ENCODE measurements at regions not wholly inside any gene's neighbourhood (a gene's known extent, or its start where the extent isn't known, plus 50 kb on each side); places are given as distances from the start of the nearest gene placed in this dataset.
"Not testable (repeated sequence)": the region's sequence is repeated elsewhere in the genome, so short reads cannot be mapped to it uniquely, and the experiment has no call there.

DNA sequence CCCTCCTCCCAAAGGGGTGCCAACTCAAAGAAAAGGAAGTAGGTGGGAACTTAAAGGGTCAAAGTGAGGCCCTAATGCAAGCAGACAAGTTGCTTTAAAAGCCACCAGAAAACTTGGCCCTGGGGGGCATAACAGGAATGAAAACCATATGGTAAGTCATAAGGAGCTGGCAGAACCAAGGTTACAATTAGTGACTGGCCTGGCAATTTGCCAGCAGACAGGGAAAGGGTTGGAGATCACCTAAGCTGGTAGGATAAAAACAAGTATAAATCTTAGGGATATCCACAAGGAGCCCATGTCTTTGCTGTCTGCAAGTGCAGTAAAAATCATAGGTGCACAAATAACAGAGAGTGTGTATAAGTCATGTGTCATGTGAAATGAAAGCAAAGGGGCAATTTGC lies 256.7 kb upstream of the LRRTM4 start:
- no peaks in the 10 kb centered on the region for H3K27me3 ChIP-seq (ENCODE audit: insufficient read depth, low read length)
- no peaks in the 10 kb centered on the region for H3K79me1 ChIP-seq (ENCODE audit: insufficient read depth, low read depth, low read length, poor library complexity, severe bottlenecking)
- H3K23me2 ChIP-seq (ENCODE audit: insufficient read length, low read depth, low read length, poor library complexity, severe bottlenecking): no peaks in the 10 kb centered on the region
- no peak overlapping the region for H4K91ac ChIP-seq (ENCODE audit: insufficient read length, low read depth, low read length)
- no peak overlapping the region for H2BK12ac ChIP-seq (ENCODE audit: insufficient read length, low read depth, low read length)
- H4K5ac ChIP-seq (ENCODE audit: insufficient read length, low read depth, low read length): no peak overlapping the region
- H3K79me2 ChIP-seq (ENCODE audit: insufficient read depth, low read length): no peaks in the 10 kb centered on the region
- no peak for DNase-seq
- H3K14ac ChIP-seq (ENCODE audit: insufficient read depth, low read length): no peak overlapping the region
- no peaks in the 10 kb centered on the region for H3K4me1 ChIP-seq (ENCODE audit: insufficient read depth, low read length)
- no peak overlapping the region for H3K9ac ChIP-seq (ENCODE audit: extremely low read depth, insufficient read length, low read length)
- H3K4me1 Mint-ChIP-seq: no peaks in the 10 kb centered on the region
- H2BK120ac ChIP-seq (ENCODE audit: low read depth, low read length, poor library complexity, severe bottlenecking): no peak overlapping the region
- no peak overlapping the region for H3K18ac ChIP-seq (ENCODE audit: insufficient read length, low read depth, low read length)
- H2AK5ac ChIP-seq (ENCODE audit: insufficient read length, low read length): no peak overlapping the region
- H3K27ac ChIP-seq (ENCODE audit: insufficient read length, low read depth, low read length): no peak overlapping the region
- H2BK20ac ChIP-seq (ENCODE audit: low read depth, low read length, poor library complexity, severe bottlenecking): no peak overlapping the region
- no peak overlapping the region for H2BK5ac ChIP-seq (ENCODE audit: insufficient read length, low read length)
- no peak overlapping the region for H3K23ac ChIP-seq (ENCODE audit: insufficient read length, low read depth, low read length)
- no peak overlapping the region for H3K27ac Mint-ChIP-seq
- no peak overlapping the region for H2AFZ ChIP-seq (ENCODE audit: low read length)
- H3K56ac ChIP-seq (ENCODE audit: insufficient read length, low read depth, low read length): no peak overlapping the region
- peaks cover 6 to 15% (median 8%) of the 10 kb centered on the region in 3 experiments for H3K36me3 Mint-ChIP-seq (ENCODE audit: insufficient read depth in 1 of 3, low read depth in 3 of 3)
- H3K9me3 ChIP-seq (ENCODE audit: control insufficient read depth, low read depth, low read length): no peaks in the 10 kb centered on the region
- peaks cover 20 to 31% of the 10 kb centered on the region in 2 experiments; a peak in 4 of 5 replicates for H3K9me3 Mint-ChIP-seq
- H2BK15ac ChIP-seq (ENCODE audit: low read depth, low read length): no peak overlapping the region
- H4K20me1 ChIP-seq (ENCODE audit: control insufficient read depth, insufficient read depth, insufficient read length): no peaks in the 10 kb centered on the region
- H3K4me3 Mint-ChIP-seq: no peak overlapping the region
- no peak overlapping the region for H3K4me2 ChIP-seq (ENCODE audit: insufficient read depth, insufficient read length, low read length)
- no peaks in the 10 kb centered on the region for H3K27me3 Mint-ChIP-seq (ENCODE audit: low read depth)
- H3K4ac ChIP-seq (ENCODE audit: low read depth, low read length): no peak overlapping the region
- TF ChIP-seq, protein P1, sequence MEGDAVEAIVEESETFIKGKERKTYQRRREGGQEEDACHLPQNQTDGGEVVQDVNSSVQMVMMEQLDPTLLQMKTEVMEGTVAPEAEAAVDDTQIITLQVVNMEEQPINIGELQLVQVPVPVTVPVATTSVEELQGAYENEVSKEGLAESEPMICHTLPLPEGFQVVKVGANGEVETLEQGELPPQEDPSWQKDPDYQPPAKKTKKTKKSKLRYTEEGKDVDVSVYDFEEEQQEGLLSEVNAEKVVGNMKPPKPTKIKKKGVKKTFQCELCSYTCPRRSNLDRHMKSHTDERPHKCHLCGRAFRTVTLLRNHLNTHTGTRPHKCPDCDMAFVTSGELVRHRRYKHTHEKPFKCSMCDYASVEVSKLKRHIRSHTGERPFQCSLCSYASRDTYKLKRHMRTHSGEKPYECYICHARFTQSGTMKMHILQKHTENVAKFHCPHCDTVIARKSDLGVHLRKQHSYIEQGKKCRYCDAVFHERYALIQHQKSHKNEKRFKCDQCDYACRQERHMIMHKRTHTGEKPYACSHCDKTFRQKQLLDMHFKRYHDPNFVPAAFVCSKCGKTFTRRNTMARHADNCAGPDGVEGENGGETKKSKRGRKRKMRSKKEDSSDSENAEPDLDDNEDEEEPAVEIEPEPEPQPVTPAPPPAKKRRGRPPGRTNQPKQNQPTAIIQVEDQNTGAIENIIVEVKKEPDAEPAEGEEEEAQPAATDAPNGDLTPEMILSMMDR (conservative IDR thresholded peaks at IDR 0.05): no peak
- H4K8ac ChIP-seq (replicated peaks; ENCODE audit: insufficient read length, low read depth, low read length): no peak overlapping the region
- no peak overlapping the region for H3T11ph ChIP-seq (ENCODE audit: low read length)

DNA sequence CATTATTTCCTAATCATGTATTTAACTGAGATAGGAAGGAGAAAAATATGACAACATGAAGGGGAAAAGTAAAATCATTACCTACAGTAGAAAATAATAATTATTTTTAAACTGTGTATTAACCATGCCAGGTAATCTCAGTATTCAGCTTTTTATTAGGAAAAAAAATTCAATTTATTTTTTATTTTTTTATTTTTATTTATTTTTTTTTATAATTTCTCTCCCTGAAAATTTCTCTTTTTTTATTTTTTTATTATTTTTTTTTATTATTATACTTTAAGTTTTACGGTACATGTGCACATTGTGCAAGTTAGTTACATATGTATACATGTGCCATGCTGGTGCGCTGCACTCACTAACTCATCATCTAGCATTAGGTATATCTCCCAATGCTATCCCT lies 271.3 kb upstream of the LRRTM4 start:
- H3K27ac Mint-ChIP-seq; H2BK120ac ChIP-seq (ENCODE audit: low read depth, low read length, poor library complexity, severe bottlenecking); H3K27ac ChIP-seq (ENCODE audit: insufficient read length, low read depth, low read length); H3K4ac ChIP-seq (ENCODE audit: low read depth, low read length); DNase-seq; H4K91ac ChIP-seq (ENCODE audit: insufficient read length, low read depth, low read length); H2AFZ ChIP-seq (ENCODE audit: low read length); H3K27me3 ChIP-seq (ENCODE audit: insufficient read depth, low read length); H4K5ac ChIP-seq (ENCODE audit: insufficient read length, low read depth, low read length); H3K9me3 Mint-ChIP-seq; H2BK15ac ChIP-seq (ENCODE audit: low read depth, low read length); H3K23me2 ChIP-seq (ENCODE audit: insufficient read length, low read depth, low read length, poor library complexity, severe bottlenecking); H4K20me1 ChIP-seq (ENCODE audit: control insufficient read depth, insufficient read depth, insufficient read length); H3K14ac ChIP-seq (ENCODE audit: insufficient read depth, low read length); H3K4me2 ChIP-seq (ENCODE audit: insufficient read depth, insufficient read length, low read length); H3K18ac ChIP-seq (ENCODE audit: insufficient read length, low read depth, low read length); H2BK5ac ChIP-seq (ENCODE audit: insufficient read length, low read length); H3K27me3 Mint-ChIP-seq (ENCODE audit: low read depth); H4K8ac ChIP-seq (replicated peaks; ENCODE audit: insufficient read length, low read depth, low read length); H3K4me1 ChIP-seq (ENCODE audit: insufficient read depth, low read length); H2AK5ac ChIP-seq (ENCODE audit: insufficient read length, low read length); H3K36me3 Mint-ChIP-seq (ENCODE audit: insufficient read depth in 1 of 3, low read depth in 3 of 3); H2BK12ac ChIP-seq (ENCODE audit: insufficient read length, low read depth, low read length); H2BK20ac ChIP-seq (ENCODE audit: low read depth, low read length, poor library complexity, severe bottlenecking); H3K9me3 ChIP-seq (ENCODE audit: control insufficient read depth, low read depth, low read length); H3K23ac ChIP-seq (ENCODE audit: insufficient read length, low read depth, low read length); H3K79me1 ChIP-seq (ENCODE audit: insufficient read depth, low read depth, low read length, poor library complexity, severe bottlenecking); H3K9ac ChIP-seq (ENCODE audit: extremely low read depth, insufficient read length, low read length); H3K56ac ChIP-seq (ENCODE audit: insufficient read length, low read depth, low read length); H3K79me2 ChIP-seq (ENCODE audit: insufficient read depth, low read length); H3T11ph ChIP-seq (ENCODE audit: low read length); H3K4me3 Mint-ChIP-seq: not testable (repeated sequence)
- no CpG with 5 or more reads among the region's 2 CpGs for WGBS (ENCODE audit: extremely low coverage, insufficient read length, low lambda C conversion rate)
- peaks cover 7 to 12% of the 10 kb centered on the region in 2 experiments for H3K4me1 Mint-ChIP-seq

Data from H9 (cell line).